ENCODE measurements at regions not wholly inside any gene's neighbourhood (a gene's known extent, or its start where the extent isn't known, plus 50 kb on each side); places are given as distances from the start of the nearest gene placed in this dataset.

GRCh38 chr12:132393245-132393795 is 63.9 kb upstream of the GALNT9 start:
- DNase-seq: no peak

GRCh38 chr12:132392389-132393244 is 63.2 kb upstream of the GALNT9 start:
- no peak for DNase-seq

GRCh38 chr12:132391326-132392041 is 62.1 kb upstream of the GALNT9 start:
- no peak for DNase-seq

- no peak for DNase-seq
Measured at GRCh38 chr12:132390287-132391076, 61.1 kb upstream of the GALNT9 start.

- no peak for DNase-seq
Measured at GRCh38 chr12:132389526-132390286, 60.3 kb upstream of the GALNT9 start.

GRCh38 chr12:132389026-132389425 is 59.6 kb upstream of the GALNT9 start:
- no peak for DNase-seq

GRCh38 chr12:132388379-132389015 is 59.1 kb upstream of the GALNT9 start:
- no peak for DNase-seq

GRCh38 chr12:132386926-132387497 is 57.6 kb upstream of the GALNT9 start:
- no peak for DNase-seq

GRCh38 chr12:132385923-132386751 is 56.7 kb upstream of the GALNT9 start:
- no peak for DNase-seq

- DNase-seq: no peak
Measured at GRCh38 chr12:132384916-132385774, 55.8 kb upstream of the GALNT9 start.

GRCh38 chr12:132380641-132381040 is 51.3 kb upstream of the GALNT9 start:
- no peak for DNase-seq

GRCh38 chr12:132379996-132380395 is 50.6 kb upstream of the GALNT9 start:
- DNase-seq: no peak

GRCh38 chr12:132379576-132379975 is 50.2 kb upstream of the GALNT9 start:
- DNase-seq: no peak
